Fibroblast of pulmonary artery (primary cell): ENCODE measurements at regions not wholly inside any gene's neighbourhood (a gene's known extent, or its start where the extent isn't known, plus 50 kb on each side); places are given as distances from the start of the nearest gene placed in this dataset.

Experiments
- DNase-seq: peaks from one replicate; pipeline ENCODE4 v3.0.0-alpha.2; 2010; ENCODE audit warnings: low read depth
- H3K4me3 ChIP-seq: replicated peaks from 2 replicates; pipeline ENCODE4 v1.5.1; 2011; ENCODE audit warnings: low read depth, mild to moderate bottlenecking, control low read depth, low read length, moderate library complexity
- TF ChIP-seq, protein P1 (sequence below): IDR thresholded peaks from 2 replicates; pipeline ENCODE4 v1.5.1; 2011; ENCODE audit warnings: mild to moderate bottlenecking, control low read depth, low read length, inconsistent platforms; ENCODE audit errors: missing control alignments

GRCh38 chr6:79787626-79788025 lies 156.5 kb downstream of the SH3BGRL2 start:
- no peak for DNase-seq
- TF ChIP-seq, protein P1, sequence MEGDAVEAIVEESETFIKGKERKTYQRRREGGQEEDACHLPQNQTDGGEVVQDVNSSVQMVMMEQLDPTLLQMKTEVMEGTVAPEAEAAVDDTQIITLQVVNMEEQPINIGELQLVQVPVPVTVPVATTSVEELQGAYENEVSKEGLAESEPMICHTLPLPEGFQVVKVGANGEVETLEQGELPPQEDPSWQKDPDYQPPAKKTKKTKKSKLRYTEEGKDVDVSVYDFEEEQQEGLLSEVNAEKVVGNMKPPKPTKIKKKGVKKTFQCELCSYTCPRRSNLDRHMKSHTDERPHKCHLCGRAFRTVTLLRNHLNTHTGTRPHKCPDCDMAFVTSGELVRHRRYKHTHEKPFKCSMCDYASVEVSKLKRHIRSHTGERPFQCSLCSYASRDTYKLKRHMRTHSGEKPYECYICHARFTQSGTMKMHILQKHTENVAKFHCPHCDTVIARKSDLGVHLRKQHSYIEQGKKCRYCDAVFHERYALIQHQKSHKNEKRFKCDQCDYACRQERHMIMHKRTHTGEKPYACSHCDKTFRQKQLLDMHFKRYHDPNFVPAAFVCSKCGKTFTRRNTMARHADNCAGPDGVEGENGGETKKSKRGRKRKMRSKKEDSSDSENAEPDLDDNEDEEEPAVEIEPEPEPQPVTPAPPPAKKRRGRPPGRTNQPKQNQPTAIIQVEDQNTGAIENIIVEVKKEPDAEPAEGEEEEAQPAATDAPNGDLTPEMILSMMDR: no peak
- no peak overlapping the region for H3K4me3 ChIP-seq

- TF ChIP-seq, protein P1: no peak
- no peak for DNase-seq
- H3K4me3 ChIP-seq: no peak overlapping the region
Measured at GRCh38 chr6:79784395-79784753, 153.2 kb downstream of the SH3BGRL2 start.

DNA sequence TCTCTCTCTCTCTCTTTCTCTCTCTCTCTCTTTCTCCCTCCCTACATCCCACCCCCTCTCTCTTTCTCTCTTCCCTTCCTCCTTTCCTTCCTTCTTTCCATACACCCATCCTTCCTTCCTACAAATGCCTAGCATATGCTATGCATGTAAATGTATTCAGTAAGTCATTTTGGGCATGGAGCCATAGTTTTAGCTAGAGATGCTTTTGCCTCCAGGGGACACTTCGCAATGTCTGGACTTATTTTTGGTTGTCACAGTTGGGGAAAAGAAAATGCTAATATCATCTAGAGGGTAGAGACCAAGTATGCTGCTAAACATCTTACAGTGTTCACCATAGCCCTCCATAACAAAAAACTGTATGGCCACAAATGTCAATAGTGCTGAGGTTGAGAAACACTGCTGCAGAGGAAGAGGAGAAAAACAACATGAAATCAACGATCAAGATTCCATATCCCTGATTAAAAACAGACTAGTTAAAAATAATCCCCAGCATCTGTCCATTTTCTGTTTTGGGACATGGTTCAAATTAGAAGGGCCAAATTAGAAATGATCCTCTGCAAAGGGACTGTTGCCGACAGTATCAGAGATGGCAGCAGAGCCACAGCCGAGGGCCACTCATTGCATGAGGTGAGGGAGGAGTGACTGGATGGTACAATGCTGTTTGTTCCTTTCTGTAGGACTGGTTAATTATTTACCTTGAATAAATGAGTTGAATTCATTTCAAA lies 152.7 kb downstream of the SH3BGRL2 start:
- DNase-seq: no peak
- H3K4me3 ChIP-seq: no peak overlapping the region
- TF ChIP-seq, protein P1: no peak

- H3K4me3 ChIP-seq: no peak overlapping the region
- no peak for DNase-seq
- TF ChIP-seq, protein P1: no peak
Measured at GRCh38 chr6:79782792-79783580, 151.9 kb downstream of the SH3BGRL2 start.

GRCh38 chr6:79781916-79782315 lies 150.8 kb downstream of the SH3BGRL2 start:
- TF ChIP-seq, protein P1: no peak
- no peak overlapping the region for H3K4me3 ChIP-seq
- DNase-seq: no peak

GRCh38 chr6:79780881-79781280 lies 149.8 kb downstream of the SH3BGRL2 start:
- H3K4me3 ChIP-seq: no peak overlapping the region
- TF ChIP-seq, protein P1: no peak
- no peak for DNase-seq
